ENCODE measurements at regions not wholly inside any gene's neighbourhood (a gene's known extent, or its start where the extent isn't known, plus 50 kb on each side); places are given as distances from the start of the nearest gene placed in this dataset.
"Not testable (repeated sequence)": the region's sequence is repeated elsewhere in the genome, so short reads cannot be mapped to it uniquely, and the experiment has no call there.

- no peaks in the 10 kb centered on the region for H3K36me3 ChIP-seq (ENCODE audit: insufficient read depth, low read length)
- Mint-ChIP-seq H3K4me1 (ENCODE audit: low read depth, unreplicated experiment) (no peaks in the 10 kb centered on the region), H3K4me3 (ENCODE audit: unreplicated experiment) (no peak overlapping the region), H3K27ac (ENCODE audit: unreplicated experiment) (no peak overlapping the region), H3K36me3 (ENCODE audit: low read depth, unreplicated experiment) (peaks cover 2% of the 10 kb centered on the region), H3K9me3 (ENCODE audit: unreplicated experiment) (no peaks in the 10 kb centered on the region), H3K27me3 (ENCODE audit: low read depth, unreplicated experiment) (peaks cover 5% of the 10 kb centered on the region)
- no peak for FAIRE-seq
- H4K20me1 ChIP-seq (ENCODE audit: insufficient read depth, low read length): no peaks in the 10 kb centered on the region
- H3K9ac ChIP-seq (ENCODE audit: low read length): no peak overlapping the region
- H3K4me1 ChIP-seq (ENCODE audit: insufficient read depth, low read length): no peaks in the 10 kb centered on the region
- no peak for DNase-seq (ENCODE audit: low read depth)
- TF ChIP-seq EZH2 (IDR thresholded peaks at IDR 0.05; ENCODE audit: insufficient read depth, low read length) (no peak), CTCF (IDR thresholded peaks at IDR 0.05; ENCODE audit: insufficient read depth, low read depth, low read length) (no peak)
- H3K79me2 ChIP-seq (ENCODE audit: insufficient read depth, low read length): no peaks in the 10 kb centered on the region
- no peak overlapping the region for H3K27ac ChIP-seq (ENCODE audit: low read depth, low read length)
- no peak overlapping the region for H3K4me3 ChIP-seq (ENCODE audit: insufficient read depth, low read depth, low read length)
- H3K9me3 ChIP-seq (ENCODE audit: insufficient read depth, low read depth, low read length): no peaks in the 10 kb centered on the region
- H3K4me2 ChIP-seq (ENCODE audit: low read length): no peak overlapping the region
- no peak overlapping the region for H2AFZ ChIP-seq (ENCODE audit: low read depth, low read length)
- H3K27me3 ChIP-seq (ENCODE audit: insufficient read depth, low read length): no peaks in the 10 kb centered on the region
Measured at GRCh38 chr4:154024097-154024694, 235.3 kb upstream of the SFRP2 start.

GRCh38 chr4:154023671-154024070 is 234.8 kb upstream of the SFRP2 start:
- H3K27me3 ChIP-seq (ENCODE audit: insufficient read depth, low read length); H3K4me2 ChIP-seq (ENCODE audit: low read length); DNase-seq (ENCODE audit: low read depth); H3K4me1 ChIP-seq (ENCODE audit: insufficient read depth, low read length); H3K27ac ChIP-seq (ENCODE audit: low read depth, low read length); H3K4me1 Mint-ChIP-seq (ENCODE audit: low read depth, unreplicated experiment); FAIRE-seq; H4K20me1 ChIP-seq (ENCODE audit: insufficient read depth, low read length); H3K4me3 ChIP-seq (ENCODE audit: insufficient read depth, low read depth, low read length); H3K79me2 ChIP-seq (ENCODE audit: insufficient read depth, low read length); H3K9me3 ChIP-seq (ENCODE audit: insufficient read depth, low read depth, low read length); H3K9me3 Mint-ChIP-seq (ENCODE audit: unreplicated experiment); H3K36me3 ChIP-seq (ENCODE audit: insufficient read depth, low read length); H2AFZ ChIP-seq (ENCODE audit: low read depth, low read length); H3K27me3 Mint-ChIP-seq (ENCODE audit: low read depth, unreplicated experiment); H3K9ac ChIP-seq (ENCODE audit: low read length); H3K27ac Mint-ChIP-seq (ENCODE audit: unreplicated experiment); H3K36me3 Mint-ChIP-seq (ENCODE audit: low read depth, unreplicated experiment); H3K4me3 Mint-ChIP-seq (ENCODE audit: unreplicated experiment): not testable (repeated sequence)

- H3K36me3 Mint-ChIP-seq (ENCODE audit: low read depth, unreplicated experiment): peaks cover 2% of the 10 kb centered on the region
- Histone ChIP-seq H3K4me3 (ENCODE audit: insufficient read depth, low read depth, low read length) (no peak overlapping the region), H3K27me3 (ENCODE audit: insufficient read depth, low read length) (no peaks in the 10 kb centered on the region), H2AFZ (ENCODE audit: low read depth, low read length) (no peak overlapping the region), H4K20me1 (ENCODE audit: insufficient read depth, low read length) (no peaks in the 10 kb centered on the region), H3K27ac (ENCODE audit: low read depth, low read length) (no peak overlapping the region), H3K9me3 (ENCODE audit: insufficient read depth, low read depth, low read length) (no peaks in the 10 kb centered on the region), H3K79me2 (ENCODE audit: insufficient read depth, low read length) (no peaks in the 10 kb centered on the region), H3K4me1 (ENCODE audit: insufficient read depth, low read length) (no peaks in the 10 kb centered on the region), H3K9ac (ENCODE audit: low read length) (no peak overlapping the region), H3K4me2 (ENCODE audit: low read length) (no peak overlapping the region), H3K36me3 (ENCODE audit: insufficient read depth, low read length) (no peaks in the 10 kb centered on the region)
- no peaks in the 10 kb centered on the region for H3K4me1 Mint-ChIP-seq (ENCODE audit: low read depth, unreplicated experiment)
- no peak for TF ChIP-seq CTCF (IDR thresholded peaks at IDR 0.05; ENCODE audit: insufficient read depth, low read depth, low read length)
- TF ChIP-seq EZH2 (IDR thresholded peaks at IDR 0.05; ENCODE audit: insufficient read depth, low read length): no peak
- H3K27me3 Mint-ChIP-seq (ENCODE audit: low read depth, unreplicated experiment): no peaks in the 10 kb centered on the region
- FAIRE-seq (no peak), DNase-seq (ENCODE audit: low read depth) (no peak)
- no peak overlapping the region for H3K27ac Mint-ChIP-seq (ENCODE audit: unreplicated experiment)
- H3K4me3 Mint-ChIP-seq (ENCODE audit: unreplicated experiment): no peak overlapping the region
- no peaks in the 10 kb centered on the region for H3K9me3 Mint-ChIP-seq (ENCODE audit: unreplicated experiment)
Measured at GRCh38 chr4:154019811-154020210, 230.9 kb upstream of the SFRP2 start.
